ENCODE measurements at regions not wholly inside any gene's neighbourhood (a gene's known extent, or its start where the extent isn't known, plus 50 kb on each side); places are given as distances from the start of the nearest gene placed in this dataset.
A peak's percentile ranks its signal among the peaks of the same experiment; 100 is the strongest.

- Mint-ChIP-seq H3K9me3 (no peaks in the 10 kb centered on the region), H3K36me3 (ENCODE audit: insufficient read depth in 1 of 3, low read depth in 3 of 3) (no peaks in the 10 kb centered on the region; a peak in 1 of 7 replicates), H3K4me1 (peaks cover 33 to 34% of the 10 kb centered on the region in 2 experiments), H3K27me3 (ENCODE audit: low read depth) (peaks cover 6% of the 10 kb centered on the region), H3K4me3 (no peak overlapping the region), H3K27ac (peak overlapping the region in 2 of 3 experiments; percentile 67 to 90; a peak in 2 of 7 replicates)
- Histone ChIP-seq H4K20me1 (ENCODE audit: control insufficient read depth, insufficient read depth, insufficient read length) (no peaks in the 10 kb centered on the region), H3K4me2 (ENCODE audit: insufficient read depth, insufficient read length, low read length) (no peak overlapping the region), H2BK120ac (ENCODE audit: low read depth, low read length, poor library complexity, severe bottlenecking) (no peak overlapping the region), H2BK5ac (ENCODE audit: insufficient read length, low read length) (no peak overlapping the region), H2BK20ac (ENCODE audit: low read depth, low read length, poor library complexity, severe bottlenecking) (no peak overlapping the region), H4K8ac (replicated peaks; ENCODE audit: insufficient read length, low read depth, low read length) (no peak overlapping the region), H3T11ph (ENCODE audit: low read length) (no peak overlapping the region), H3K27ac (ENCODE audit: insufficient read length, low read depth, low read length) (no peak overlapping the region), H3K27me3 (ENCODE audit: insufficient read depth, low read length) (no peaks in the 10 kb centered on the region), H3K18ac (ENCODE audit: insufficient read length, low read depth, low read length) (no peak overlapping the region), H4K91ac (ENCODE audit: insufficient read length, low read depth, low read length) (no peak overlapping the region), H3K23me2 (ENCODE audit: insufficient read length, low read depth, low read length, poor library complexity, severe bottlenecking) (no peaks in the 10 kb centered on the region), H3K56ac (ENCODE audit: insufficient read length, low read depth, low read length) (no peak overlapping the region), H3K4ac (ENCODE audit: low read depth, low read length) (no peak overlapping the region), H3K9me3 (ENCODE audit: control insufficient read depth, low read depth, low read length) (no peaks in the 10 kb centered on the region), H2AK5ac (ENCODE audit: insufficient read length, low read length) (no peak overlapping the region), H2BK15ac (ENCODE audit: low read depth, low read length) (no peak overlapping the region), H3K23ac (ENCODE audit: insufficient read length, low read depth, low read length) (no peak overlapping the region), H3K4me1 (ENCODE audit: insufficient read depth, low read length) (peaks cover 11% of the 10 kb centered on the region), H2AFZ (ENCODE audit: low read length) (no peak overlapping the region), H4K5ac (ENCODE audit: insufficient read length, low read depth, low read length) (no peak overlapping the region), H2BK12ac (ENCODE audit: insufficient read length, low read depth, low read length) (no peak overlapping the region), H3K79me1 (ENCODE audit: insufficient read depth, low read depth, low read length, poor library complexity, severe bottlenecking) (no peaks in the 10 kb centered on the region), H3K14ac (ENCODE audit: insufficient read depth, low read length) (no peak overlapping the region), H3K79me2 (ENCODE audit: insufficient read depth, low read length) (no peaks in the 10 kb centered on the region), H3K9ac (ENCODE audit: extremely low read depth, insufficient read length, low read length) (no peak overlapping the region)
- DNase-seq: no peak
- no CpG with 5 or more reads among the region's 2 CpGs for WGBS (ENCODE audit: extremely low coverage, insufficient read length, low lambda C conversion rate)
- TF ChIP-seq CTCF (conservative IDR thresholded peaks at IDR 0.05): no peak
Observed at GRCh38 chr6:6812427-6812826, 223.9 kb downstream of the LY86 start.
